Thymus (tissue), 11 donors: ENCODE measurements at regions not wholly inside any gene's neighbourhood (a gene's known extent, or its start where the extent isn't known, plus 50 kb on each side); places are given as distances from the start of the nearest gene placed in this dataset.
"Not testable (repeated sequence)": the region's sequence is repeated elsewhere in the genome, so short reads cannot be mapped to it uniquely, and the experiment has no call there.

Experiments used
- DNase-seq, 9 donors: peaks; one replicate each; pipeline ENCODE4 v3.0.0-alpha.2; 2013; ENCODE audit warnings: low spot score in 9 of 9, low read depth in 6 of 9, missing footprints in 1 of 9
- H3K27ac ChIP-seq, 2 donors: one replicate each; pipeline ENCODE4 v1.5.1; 2013; ENCODE audit warnings: control low read depth in 1 of 2, low read depth in 1 of 2, low read length in 1 of 2, mild to moderate bottlenecking in 1 of 2, moderate library complexity in 1 of 2
- H3K27me3 ChIP-seq, 2 donors: one replicate each; pipeline ENCODE4 v1.5.1; 2013; ENCODE audit warnings: low read length in 1 of 2; ENCODE audit not compliant: control insufficient read depth in 2 of 2, insufficient read depth in 1 of 2
- H3K36me3 ChIP-seq, 2 donors: one replicate each; pipeline ENCODE4 v1.5.1; 2013; ENCODE audit warnings: low read length in 1 of 2, mild to moderate bottlenecking in 1 of 2, moderate library complexity in 1 of 2; ENCODE audit not compliant: control insufficient read depth in 2 of 2, insufficient read depth in 2 of 2
- H3K4me1 ChIP-seq, 2 donors: one replicate each; pipeline ENCODE4 v1.5.1; 2013; ENCODE audit warnings: low read length in 2 of 2; ENCODE audit not compliant: control insufficient read depth in 2 of 2, insufficient read depth in 2 of 2
- H3K4me3 ChIP-seq, 2 donors: one replicate each; pipeline ENCODE4 v1.5.1; 2013; ENCODE audit warnings: low read length in 2 of 2, control low read depth in 1 of 2, mild to moderate bottlenecking in 1 of 2
- H3K9me3 ChIP-seq, 2 donors: one replicate each; pipeline ENCODE4 v1.5.1; 2013; ENCODE audit warnings: low read length in 1 of 2, mild to moderate bottlenecking in 1 of 2; ENCODE audit not compliant: control insufficient read depth in 2 of 2, insufficient read depth in 1 of 2
- WGBS: extraction: QIAGEN DNeasy Blood & Tissue Kit; methylation state at CpG from one replicate; pipeline ENCODE4 v1.1.7; 2013; 5-methylcytosine and 5-hydroxymethylcytosine counted together
- donor health status: healthy.

GRCh38 chr10:22103701-22104470 is 100.4 kb upstream of the DNAJC1 start:
- peak in 1 of 9 donors; percentile 28 for DNase-seq
- Histone ChIP-seq H3K4me3 (no peak overlapping the region), H3K27me3 (no peaks in the 10 kb centered on the region), H3K27ac (no peak overlapping the region), H3K9me3 (no peaks in the 10 kb centered on the region), H3K4me1 (no peaks in the 10 kb centered on the region), H3K36me3 (no peaks in the 10 kb centered on the region)
- WGBS = 95% methylated on average over 4 of the region's 4 CpGs

GRCh38 chr10:22097696-22098095 is 94.2 kb upstream of the DNAJC1 start:
- H3K9me3 ChIP-seq = no peaks in the 10 kb centered on the region
- no peaks in the 10 kb centered on the region for H3K4me1 ChIP-seq
- DNase-seq = no peak
- H3K4me3 ChIP-seq = no peak overlapping the region
- no peaks in the 10 kb centered on the region for H3K36me3 ChIP-seq
- H3K27ac ChIP-seq = no peak overlapping the region
- no peaks in the 10 kb centered on the region for H3K27me3 ChIP-seq
- 97% methylated on average over 3 of the region's 3 CpGs for WGBS

DNA sequence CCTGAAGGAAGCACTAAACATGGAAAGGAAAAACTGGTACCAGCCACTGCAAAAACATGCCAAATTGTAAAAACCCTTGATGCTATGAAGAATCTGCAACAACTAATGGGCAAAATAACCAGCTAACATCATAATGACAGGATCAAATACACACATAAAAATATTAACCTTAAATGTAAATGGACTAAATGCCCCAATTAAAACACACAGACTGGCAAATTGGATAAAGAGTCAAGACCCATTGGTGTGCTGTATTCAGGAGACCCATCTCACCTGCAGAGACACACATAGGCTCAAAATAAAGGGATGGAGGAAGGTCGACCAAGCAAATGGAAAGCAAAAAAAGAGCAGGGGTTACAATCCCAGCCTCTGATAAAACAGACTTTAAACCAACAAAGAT is 87.7 kb upstream of the DNAJC1 start:
- H3K4me1 ChIP-seq, H3K27me3 ChIP-seq, DNase-seq, H3K9me3 ChIP-seq, H3K36me3 ChIP-seq, H3K4me3 ChIP-seq, H3K27ac ChIP-seq: not testable (repeated sequence)
- 94% methylated on average over 1 of the region's 1 CpG for WGBS

DNA sequence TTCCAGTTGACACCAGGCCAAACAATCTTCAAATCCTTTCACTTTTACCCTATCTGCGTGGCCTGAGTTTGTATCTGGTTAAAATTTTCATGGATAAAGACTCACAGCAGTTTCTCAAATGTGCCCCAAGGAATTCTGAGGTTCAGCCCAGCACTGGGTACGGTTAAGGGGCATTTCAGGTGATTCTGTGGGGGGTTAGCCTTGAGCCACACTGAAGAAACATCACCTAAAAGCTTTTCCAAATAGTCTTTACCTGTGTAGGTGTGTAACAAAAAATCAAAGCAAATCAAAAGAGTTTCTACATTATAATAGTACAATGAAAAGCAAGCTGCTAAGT is 83.8 kb upstream of the DNAJC1 start:
- peak overlapping the region; percentile 51 to 74 for H3K27ac ChIP-seq
- no peak for DNase-seq
- H3K9me3 ChIP-seq = no peaks in the 10 kb centered on the region
- 64% methylated on average over 2 of the region's 2 CpGs for WGBS
- no peaks in the 10 kb centered on the region for H3K27me3 ChIP-seq
- no peak overlapping the region for H3K4me3 ChIP-seq
- H3K4me1 ChIP-seq = no peaks in the 10 kb centered on the region
- no peaks in the 10 kb centered on the region for H3K36me3 ChIP-seq

DNA sequence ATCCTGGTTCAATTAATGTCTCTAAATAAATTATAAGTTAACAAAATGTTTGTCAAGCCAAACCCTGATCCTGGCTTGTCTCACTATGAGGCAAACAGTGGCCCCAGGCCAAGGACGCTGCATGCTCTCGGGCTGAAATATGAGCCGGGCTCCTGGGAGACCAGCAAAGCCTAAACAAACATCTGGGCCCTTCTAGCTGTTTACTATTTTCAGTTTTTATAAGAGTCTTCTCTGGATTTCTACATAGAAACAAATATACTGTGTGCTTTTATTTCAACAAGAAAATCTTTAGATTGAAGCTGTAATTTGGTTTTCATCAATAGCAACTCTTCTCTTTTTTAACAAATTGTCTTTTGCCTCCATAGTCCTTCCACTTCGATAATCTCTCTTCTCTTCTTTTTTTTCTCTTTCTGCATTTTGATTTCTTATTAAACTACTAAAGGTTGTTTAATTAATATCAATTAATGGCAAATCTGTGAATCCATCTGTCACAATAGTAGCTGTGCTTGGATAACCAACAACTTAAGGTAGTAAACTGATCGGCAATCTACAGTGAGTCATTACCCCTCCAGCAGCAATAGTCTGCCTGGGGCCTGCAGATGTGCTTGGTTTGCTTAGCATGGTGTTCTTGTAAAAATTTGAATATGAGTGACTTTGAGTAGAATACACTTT is 83.3 kb upstream of the DNAJC1 start:
- peak overlapping the region in 1 of 2 donors; percentile 4 for H3K27ac ChIP-seq
- H3K9me3 ChIP-seq = no peaks in the 10 kb centered on the region
- H3K4me1 ChIP-seq = no peaks in the 10 kb centered on the region
- 85% methylated on average over 5 of the region's 5 CpGs for WGBS
- no peak for DNase-seq
- no peaks in the 10 kb centered on the region for H3K36me3 ChIP-seq
- H3K4me3 ChIP-seq = no peak overlapping the region
- H3K27me3 ChIP-seq = no peaks in the 10 kb centered on the region

- 90% methylated on average over 5 of the region's 5 CpGs for WGBS
- not testable (repeated sequence) for H3K9me3 ChIP-seq, DNase-seq
Measured at GRCh38 chr10:22079921-22080320, 76.4 kb upstream of the DNAJC1 start.

DNA sequence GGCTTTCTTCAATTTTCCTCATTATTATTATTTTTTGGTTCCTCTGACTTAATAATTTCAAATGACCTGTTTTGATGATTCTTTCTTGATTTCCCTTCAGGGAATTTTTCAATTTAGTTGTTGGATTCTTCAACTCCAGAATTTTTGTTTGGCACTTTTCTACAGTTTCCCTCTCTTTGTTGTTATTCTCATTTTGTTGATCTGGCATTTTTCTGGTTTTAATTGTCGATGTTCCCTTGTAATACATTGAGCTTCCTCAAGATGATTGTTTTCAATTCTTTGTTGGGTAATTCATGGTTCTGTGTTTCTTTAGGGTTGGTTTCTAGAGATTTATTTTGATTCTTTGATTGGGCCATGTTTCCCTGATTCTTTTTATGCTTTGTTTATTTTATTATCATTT is 67.8 kb upstream of the DNAJC1 start:
- Histone ChIP-seq H3K4me1 (no peaks in the 10 kb centered on the region), H3K9me3 (no peaks in the 10 kb centered on the region), H3K4me3 (no peak overlapping the region), H3K27me3 (no peaks in the 10 kb centered on the region), H3K36me3 (no peaks in the 10 kb centered on the region), H3K27ac (no peak overlapping the region)
- 95% methylated on average over 1 of the region's 1 CpG for WGBS
- no peak for DNase-seq

More at GRCh38 chr10:22079921-22080320, 76.4 kb upstream of the DNAJC1 start:
- not testable (repeated sequence) for H3K4me3 ChIP-seq, H3K27me3 ChIP-seq, H3K4me1 ChIP-seq, H3K36me3 ChIP-seq, H3K27ac ChIP-seq

- Histone ChIP-seq H3K36me3 (no peaks in the 10 kb centered on the region), H3K4me3 (no peak overlapping the region), H3K27ac (no peak overlapping the region), H3K9me3 (no peaks in the 10 kb centered on the region), H3K4me1 (no peaks in the 10 kb centered on the region), H3K27me3 (no peaks in the 10 kb centered on the region)
- 98% methylated on average over 1 of the region's 1 CpG for WGBS
- no peak for DNase-seq
Measured at GRCh38 chr10:22067091-22067490, 63.6 kb upstream of the DNAJC1 start.

DNA sequence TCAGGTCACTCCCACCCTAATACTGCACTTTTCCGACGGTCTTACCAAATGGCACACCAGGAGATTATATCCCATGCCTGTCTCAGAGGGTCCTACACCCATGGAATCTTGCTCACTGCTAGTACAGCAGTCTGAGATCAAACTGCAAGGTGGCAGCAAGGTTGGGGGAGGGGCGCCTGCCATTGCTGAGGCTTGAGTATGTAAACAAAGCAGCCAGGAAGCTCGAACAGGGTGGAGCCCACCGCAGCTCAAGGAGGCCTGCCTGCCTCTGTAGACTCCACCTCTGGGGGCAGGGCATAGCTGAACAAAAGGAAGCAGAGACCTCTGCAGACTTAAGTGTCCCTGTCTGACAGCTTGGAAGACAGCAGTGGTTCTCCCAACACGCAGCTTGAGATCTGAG is 57.5 kb upstream of the DNAJC1 start:
- not testable (repeated sequence) for H3K4me1 ChIP-seq, H3K36me3 ChIP-seq, H3K4me3 ChIP-seq, H3K27me3 ChIP-seq, H3K9me3 ChIP-seq, H3K27ac ChIP-seq, DNase-seq
- WGBS = 93% methylated on average over 6 of the region's 6 CpGs
